ENCODE measurements at regions not wholly inside any gene's neighbourhood (a gene's known extent, or its start where the extent isn't known, plus 50 kb on each side); places are given as distances from the start of the nearest gene placed in this dataset.

- Histone ChIP-seq H3K9me3 (ENCODE audit: low read length) (no peaks in the 10 kb centered on the region), H3K36me3 (ENCODE audit: insufficient read depth, low read length) (no peaks in the 10 kb centered on the region), H3K79me2 (ENCODE audit: insufficient read depth, low read depth, low read length) (no peaks in the 10 kb centered on the region), H2AFZ (ENCODE audit: low read length) (no peak overlapping the region), H3K9me2 (ENCODE audit: insufficient read depth, low read length) (no peaks in the 10 kb centered on the region), H3K4me1 (ENCODE audit: insufficient read depth, low read length, poor library complexity, severe bottlenecking) (no peaks in the 10 kb centered on the region), H3K4me2 (ENCODE audit: low read length) (no peak overlapping the region), H4K20me1 (ENCODE audit: insufficient read depth, low read length) (no peaks in the 10 kb centered on the region), H3K27ac (ENCODE audit: low read depth, low read length, poor library complexity, severe bottlenecking) (no peak overlapping the region), H3K4me3 (ENCODE audit: low read depth, low read length, poor library complexity, severe bottlenecking) (no peak overlapping the region)
- ChIA-PET POLR2A (no interaction called here), CTCF (ENCODE audit: unreplicated experiment) (no interaction called here)
- TF ChIP-seq CTCF (conservative IDR thresholded peaks at IDR 0.05; ENCODE audit: low read length) (no peak), EZH2phosphoT487 (IDR thresholded peaks at IDR 0.05; ENCODE audit: borderline replicate concordance, low read depth, low read length) (no peak)
- no TSS peak for BruUV-seq (replicated peaks)
- DNase-seq (ENCODE audit: low spot score): no peak
- intact Hi-C loops (cut with micrococcal nuclease; ENCODE audit: unreplicated experiment): no loop called here
Measured at GRCh38 chr20:61082720-61083119, 169.3 kb upstream of the CDH4 start.

GRCh38 chr20:61083431-61083830 lies 168.6 kb upstream of the CDH4 start:
- Histone ChIP-seq H2AFZ (ENCODE audit: low read length) (no peak overlapping the region), H3K36me3 (ENCODE audit: insufficient read depth, low read length) (no peaks in the 10 kb centered on the region), H3K9me2 (ENCODE audit: insufficient read depth, low read length) (no peaks in the 10 kb centered on the region), H3K4me3 (ENCODE audit: low read depth, low read length, poor library complexity, severe bottlenecking) (no peak overlapping the region), H4K20me1 (ENCODE audit: insufficient read depth, low read length) (no peaks in the 10 kb centered on the region), H3K9me3 (ENCODE audit: low read length) (no peaks in the 10 kb centered on the region), H3K4me2 (ENCODE audit: low read length) (no peak overlapping the region), H3K4me1 (ENCODE audit: insufficient read depth, low read length, poor library complexity, severe bottlenecking) (no peaks in the 10 kb centered on the region), H3K27ac (ENCODE audit: low read depth, low read length, poor library complexity, severe bottlenecking) (no peak overlapping the region), H3K79me2 (ENCODE audit: insufficient read depth, low read depth, low read length) (no peaks in the 10 kb centered on the region)
- no peak for TF ChIP-seq CTCF (conservative IDR thresholded peaks at IDR 0.05; ENCODE audit: low read length)
- TF ChIP-seq EZH2phosphoT487 (IDR thresholded peaks at IDR 0.05; ENCODE audit: borderline replicate concordance, low read depth, low read length): no peak
- intact Hi-C loops (cut with micrococcal nuclease; ENCODE audit: unreplicated experiment): no loop called here
- POLR2A ChIA-PET: interaction anchor here (0.7 kb wide), 1 partner anchor 667 kb away, joined by 3 read pairs; no protein-coding TSS in a partner anchor
- no peak for DNase-seq (ENCODE audit: low spot score)
- BruUV-seq (replicated peaks): no TSS peak
- CTCF ChIA-PET (ENCODE audit: unreplicated experiment): no interaction called here

GRCh38 chr20:61086031-61086430 lies 166.0 kb upstream of the CDH4 start:
- intact Hi-C loops (cut with micrococcal nuclease; ENCODE audit: unreplicated experiment): no loop called here
- Histone ChIP-seq H3K36me3 (ENCODE audit: insufficient read depth, low read length) (no peaks in the 10 kb centered on the region), H3K9me3 (ENCODE audit: low read length) (no peaks in the 10 kb centered on the region), H4K20me1 (ENCODE audit: insufficient read depth, low read length) (no peaks in the 10 kb centered on the region), H3K79me2 (ENCODE audit: insufficient read depth, low read depth, low read length) (no peaks in the 10 kb centered on the region), H2AFZ (ENCODE audit: low read length) (no peak overlapping the region), H3K4me1 (ENCODE audit: insufficient read depth, low read length, poor library complexity, severe bottlenecking) (no peaks in the 10 kb centered on the region), H3K4me2 (ENCODE audit: low read length) (no peak overlapping the region), H3K27ac (ENCODE audit: low read depth, low read length, poor library complexity, severe bottlenecking) (no peak overlapping the region), H3K4me3 (ENCODE audit: low read depth, low read length, poor library complexity, severe bottlenecking) (no peak overlapping the region), H3K9me2 (ENCODE audit: insufficient read depth, low read length) (no peaks in the 10 kb centered on the region)
- no peak for DNase-seq (ENCODE audit: low spot score)
- no TSS peak for BruUV-seq (replicated peaks)
- TF ChIP-seq CTCF (conservative IDR thresholded peaks at IDR 0.05; ENCODE audit: low read length): no peak
- no peak for TF ChIP-seq EZH2phosphoT487 (IDR thresholded peaks at IDR 0.05; ENCODE audit: borderline replicate concordance, low read depth, low read length)
- ChIA-PET POLR2A (no interaction called here), CTCF (ENCODE audit: unreplicated experiment) (no interaction called here)

Measured in OCI-LY7 (cell line).